T-helper 2 cell treated with Interferon-gamma antibody and Interleukin-4, amounts not matched to agents 100 ng/mL and 5 ng/mL, for 36 hours (primary cell): ENCODE measurements at regions not wholly inside any gene's neighbourhood (a gene's known extent, or its start where the extent isn't known, plus 50 kb on each side); places are given as distances from the start of the nearest gene placed in this dataset.

Source experiments
- intact Hi-C: fragments of 100-400 bp; cut with micrococcal nuclease; formaldehyde crosslinking; loops from one replicate; pipeline ENCODE4 v1.15.1; 2023

GRCh38 chr17:72387969-72388368, 267.1 kb downstream of the SOX9 start:
- intact Hi-C loops: no loop called here

GRCh38 chr17:72388765-72389473, 268.1 kb downstream of the SOX9 start:
- intact Hi-C loops: no loop called here

DNA sequence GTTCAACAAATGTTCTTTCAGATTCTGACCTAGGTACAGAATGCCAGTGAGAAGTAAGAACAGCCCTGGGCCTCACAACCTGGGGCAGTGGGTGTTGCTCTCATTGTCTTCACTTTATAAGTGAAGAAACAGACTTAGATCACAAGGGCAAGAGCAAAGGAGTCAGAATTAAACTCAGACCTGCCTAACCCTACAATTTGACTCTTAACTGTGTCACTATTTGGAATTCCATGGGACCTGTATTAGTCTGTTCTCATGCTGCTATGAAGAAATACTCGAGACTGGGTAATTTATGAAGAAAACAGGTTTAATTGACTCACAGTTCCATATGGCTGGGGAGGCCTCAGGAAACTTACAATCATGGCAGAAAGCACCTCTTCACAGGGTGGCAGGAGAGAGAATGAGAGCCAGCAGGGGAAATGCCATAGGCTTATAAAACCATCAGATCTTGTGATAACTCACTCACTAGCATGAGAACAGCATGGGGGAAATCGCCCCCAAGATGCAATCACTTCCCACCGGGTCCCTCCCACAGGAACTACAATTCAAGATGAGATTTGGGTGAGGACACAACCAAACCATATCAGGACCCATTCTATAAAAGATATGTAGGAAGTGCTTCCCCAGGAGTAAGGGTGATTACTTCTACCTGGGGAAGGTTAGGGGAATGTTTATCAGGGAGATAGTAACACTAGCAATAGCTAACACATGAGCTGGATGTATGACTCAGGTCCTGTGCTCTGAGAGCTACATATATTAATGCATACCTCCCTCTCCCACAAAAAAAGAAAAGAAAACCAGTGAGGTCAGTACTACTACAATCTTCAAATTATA, 270.1 kb downstream of the SOX9 start:
- intact Hi-C loops: no loop called here

- intact Hi-C loops: no loop called here
These were observed 271.5 kb downstream of the SOX9 start for GRCh38 chr17:72392056-72393010.

GRCh38 chr17:72393553-72393952, 272.7 kb downstream of the SOX9 start:
- intact Hi-C loops: no loop called here

DNA sequence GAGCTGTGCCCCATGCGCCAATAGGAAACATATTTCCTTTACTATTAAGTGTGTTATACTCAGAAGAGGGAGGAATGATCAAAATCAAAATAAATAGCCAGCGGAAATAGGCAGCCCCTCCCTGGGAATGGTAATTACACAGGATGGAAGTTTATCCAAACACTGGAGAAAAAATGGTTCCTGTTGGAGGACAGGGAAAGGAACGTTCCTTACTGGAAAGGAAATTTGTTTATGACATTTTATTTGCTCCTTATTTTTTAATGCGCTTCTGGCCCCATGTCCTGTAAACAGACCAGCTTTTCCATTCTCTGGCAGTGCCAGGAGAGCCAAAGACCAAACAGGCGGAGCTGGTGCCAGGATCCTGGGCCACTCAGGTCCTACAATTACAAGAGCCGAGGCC, 273.7 kb downstream of the SOX9 start:
- intact Hi-C loops: no loop called here

- intact Hi-C loops: no loop called here
These were observed 275.3 kb downstream of the SOX9 start for GRCh38 chr17:72396121-72396520.

DNA sequence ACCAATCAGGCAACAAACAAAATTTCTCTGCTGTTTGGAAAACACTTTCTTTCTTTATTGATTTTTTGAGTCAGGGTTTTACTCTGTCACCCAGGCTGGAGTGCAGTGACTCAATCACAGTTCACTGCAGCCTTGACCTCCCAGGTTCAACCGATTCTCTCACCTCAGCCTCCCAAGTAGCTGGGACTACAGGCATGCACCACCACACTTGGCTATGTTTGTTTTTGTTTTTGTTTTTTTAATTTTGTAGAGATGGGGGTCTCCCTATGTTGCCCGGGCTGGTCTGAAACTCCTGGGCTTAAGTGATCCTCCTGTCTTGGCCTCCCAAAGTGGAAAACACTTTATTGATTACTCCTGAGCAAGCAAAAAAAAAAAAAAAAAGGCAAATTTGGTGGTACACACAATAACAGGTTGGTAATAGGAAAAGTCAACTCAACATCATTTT, 276.4 kb downstream of the SOX9 start:
- intact Hi-C loops: no loop called here

- intact Hi-C loops: no loop called here
These were observed 276.9 kb downstream of the SOX9 start for GRCh38 chr17:72397687-72398086.

GRCh38 chr17:72399023-72399607, 278.3 kb downstream of the SOX9 start:
- intact Hi-C loops: no loop called here

- intact Hi-C loops: no loop called here
These were observed 279.0 kb downstream of the SOX9 start for GRCh38 chr17:72399608-72400487.

DNA sequence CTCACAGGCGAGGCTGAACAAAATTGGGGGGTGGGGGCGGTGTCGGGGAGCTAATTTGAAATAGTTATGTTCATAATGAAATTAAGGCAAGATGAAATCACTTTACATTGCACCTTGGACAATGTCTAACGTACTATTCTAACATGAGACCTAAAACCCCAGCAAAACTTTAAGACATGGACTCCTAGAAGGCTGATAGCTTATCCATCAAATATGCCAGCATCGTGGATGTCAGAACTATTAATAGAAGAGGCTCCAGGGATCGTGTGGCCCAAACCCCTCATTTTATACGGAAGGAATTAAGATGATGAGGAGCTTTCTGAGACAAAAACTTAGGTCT, 279.6 kb downstream of the SOX9 start:
- intact Hi-C loops: no loop called here

DNA sequence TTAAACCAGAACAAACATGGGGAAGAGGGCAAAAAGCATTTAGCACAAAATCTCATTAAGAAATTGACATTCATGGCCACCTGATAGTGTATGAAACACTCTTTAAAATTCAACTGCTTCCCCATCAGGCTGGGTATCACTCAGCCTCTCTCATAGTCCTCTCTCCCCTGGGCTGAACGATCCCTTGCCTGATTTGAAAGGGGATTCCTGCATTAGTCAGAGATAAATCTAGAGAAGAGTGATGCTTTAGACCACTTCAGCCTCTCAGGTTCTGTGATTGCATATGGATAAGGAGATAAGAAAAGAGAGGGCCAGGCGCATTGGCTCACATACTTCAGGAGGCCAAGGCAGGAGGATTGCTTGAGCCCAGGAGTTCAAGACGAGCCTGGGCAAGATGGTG, 280.0 kb downstream of the SOX9 start:
- intact Hi-C loops: no loop called here

- intact Hi-C loops: no loop called here
These were observed 281.3 kb downstream of the SOX9 start for GRCh38 chr17:72401883-72402726.

- intact Hi-C loops: no loop called here
These were observed 281.9 kb downstream of the SOX9 start for GRCh38 chr17:72402727-72403210.

DNA sequence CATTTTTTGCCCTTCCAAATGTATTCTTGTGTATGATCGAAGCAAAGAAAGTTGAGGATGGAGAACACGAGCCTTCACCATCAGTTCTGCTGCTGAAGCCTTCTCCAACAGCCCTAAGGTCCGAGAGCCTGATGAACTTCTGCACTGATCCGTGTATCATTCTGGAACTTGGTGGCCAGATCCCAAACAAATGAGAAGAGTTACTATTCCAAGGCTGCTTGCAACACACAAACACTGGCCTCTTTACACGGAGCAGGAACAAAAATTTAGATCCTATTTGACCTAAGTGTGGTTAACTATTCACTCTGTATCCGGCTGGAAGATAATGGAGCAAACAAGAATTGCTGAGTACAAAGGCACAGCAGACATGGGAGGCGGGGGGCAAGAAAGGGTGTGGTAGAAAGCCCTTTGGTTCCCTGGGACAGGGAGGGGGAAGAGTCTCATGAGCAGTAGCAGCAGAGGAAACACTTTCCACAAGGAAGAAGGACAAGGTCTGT, 282.9 kb downstream of the SOX9 start:
- intact Hi-C loops: no loop called here

GRCh38 chr17:72404872-72405271, 284.1 kb downstream of the SOX9 start:
- intact Hi-C loops: no loop called here

GRCh38 chr17:72405662-72406230, 284.9 kb downstream of the SOX9 start:
- intact Hi-C loops: no loop called here

DNA sequence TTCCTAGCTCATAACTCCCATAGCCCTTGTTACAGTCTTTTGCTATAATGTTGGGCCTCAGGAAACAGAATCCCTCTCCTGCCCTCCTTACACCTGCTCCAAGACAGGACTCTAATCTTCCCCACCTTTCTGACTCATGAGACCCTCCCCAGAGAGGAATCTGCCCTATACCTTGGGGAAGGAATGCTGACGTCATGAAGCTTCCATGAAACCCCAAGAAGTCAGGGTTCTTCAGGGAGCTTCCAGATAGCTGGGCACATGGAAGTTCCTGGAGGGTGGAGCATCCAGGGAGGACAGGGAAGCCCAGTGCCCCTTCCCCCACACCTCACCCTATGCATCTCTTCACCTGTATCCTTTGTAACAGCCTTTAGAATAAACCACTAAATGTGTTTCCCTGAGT, 285.7 kb downstream of the SOX9 start:
- intact Hi-C loops: no loop called here
